Testis (tissue), 2 donors: ENCODE measurements at regions not wholly inside any gene's neighbourhood (a gene's known extent, or its start where the extent isn't known, plus 50 kb on each side); places are given as distances from the start of the nearest gene placed in this dataset.

Experiments used
- DNase-seq: peaks from one replicate; pipeline ENCODE4 v3.0.0-alpha.2; 2019
- H3K27ac ChIP-seq, 2 donors: fragments of 200-600 bp; sonication (generic); one replicate each; pipeline ENCODE4 v1.5.1; 2019
- H3K27me3 ChIP-seq: fragments of 200-600 bp; sonication (generic); one replicate; pipeline ENCODE4 v1.5.1; 2019
- H3K36me3 ChIP-seq: fragments of 200-600 bp; sonication (generic); one replicate; pipeline ENCODE4 v1.5.1; 2017; ENCODE audit warnings: low read depth; ENCODE audit errors: missing control alignments
- H3K4me1 ChIP-seq: fragments of 200-600 bp; sonication (generic); one replicate; pipeline ENCODE4 v1.5.1; 2019
- H3K4me3 ChIP-seq, 2 donors: fragments of 200-600 bp; sonication (generic); one replicate each; pipeline ENCODE4 v1.5.1; 2017 to 2019
- H3K9me3 ChIP-seq: fragments of 200-600 bp; sonication (generic); one replicate; pipeline ENCODE4 v1.5.1; 2017
- POLR2A ChIP-seq: fragments of 450-650 bp; IDR thresholded peaks from one replicate; pipeline ENCODE4 v1.6.1; 2017; ENCODE audit warnings: antibody characterized with exemption, mild to moderate bottlenecking, moderate library complexity
- WGBS, 2 donors: methylation state at CpG; one replicate each; pipeline ENCODE4 v1.1.5; 2018; 5-methylcytosine and 5-hydroxymethylcytosine counted together
- intact Hi-C: fragments of 100-400 bp; cut with DNase I; formaldehyde crosslinking; loops from one replicate; pipeline ENCODE4 v1.15.1; 2023; ENCODE audit warnings: low total_unique reads
- TF ChIP-seq, protein P1 (sequence below), 3 experiments: fragments of 450-650 bp in 2 of 3; fragments of 200-600 bp in 1 of 3; sonication (generic) in 1 of 3; IDR thresholded peaks; one replicate each; pipeline ENCODE4 v1.5.1; 2016 to 2019; ENCODE audit warnings: antibody characterized with exemption in 3 of 3, mild to moderate bottlenecking in 2 of 3, moderate library complexity in 1 of 3

DNA sequence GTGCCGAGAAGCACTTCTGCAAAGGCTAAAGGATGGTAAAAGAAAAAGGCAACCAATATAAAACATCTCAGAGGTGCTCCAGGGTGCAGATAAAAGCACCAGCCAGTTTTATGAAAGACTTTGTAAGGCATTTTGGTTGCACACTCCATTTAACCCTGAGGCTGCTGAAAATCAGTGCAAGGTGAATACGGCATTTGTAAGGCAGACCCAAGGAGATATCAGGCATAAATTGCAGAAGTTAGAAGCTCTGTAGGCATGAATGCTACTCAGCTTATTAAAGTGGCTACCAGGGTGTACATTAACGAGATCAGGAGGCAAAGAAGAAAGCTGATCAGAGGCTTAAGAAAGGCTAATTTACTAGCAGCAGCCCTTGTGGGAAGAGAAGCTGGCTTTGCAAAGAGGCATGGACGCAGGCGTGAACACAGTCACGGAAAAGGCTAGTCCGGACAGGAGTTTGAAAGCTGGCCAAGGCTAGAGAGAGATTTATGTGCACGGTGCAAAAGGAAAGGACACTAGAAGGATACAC is 99.6 kb downstream of the ZNF429 start:
- H3K27me3 ChIP-seq: no peaks in the 10 kb centered on the region
- H3K9me3 ChIP-seq: no peaks in the 10 kb centered on the region
- H3K36me3 ChIP-seq: no peaks in the 10 kb centered on the region
- intact Hi-C loops: no loop called here
- H3K27ac ChIP-seq: peak overlapping the region; percentile 77 to 79
- H3K4me3 ChIP-seq: peak overlapping the region in 1 of 2 donors; percentile 11
- DNase-seq: no peak
- H3K4me1 ChIP-seq: peaks cover 33% of the 10 kb centered on the region
- TF ChIP-seq, protein P1, sequence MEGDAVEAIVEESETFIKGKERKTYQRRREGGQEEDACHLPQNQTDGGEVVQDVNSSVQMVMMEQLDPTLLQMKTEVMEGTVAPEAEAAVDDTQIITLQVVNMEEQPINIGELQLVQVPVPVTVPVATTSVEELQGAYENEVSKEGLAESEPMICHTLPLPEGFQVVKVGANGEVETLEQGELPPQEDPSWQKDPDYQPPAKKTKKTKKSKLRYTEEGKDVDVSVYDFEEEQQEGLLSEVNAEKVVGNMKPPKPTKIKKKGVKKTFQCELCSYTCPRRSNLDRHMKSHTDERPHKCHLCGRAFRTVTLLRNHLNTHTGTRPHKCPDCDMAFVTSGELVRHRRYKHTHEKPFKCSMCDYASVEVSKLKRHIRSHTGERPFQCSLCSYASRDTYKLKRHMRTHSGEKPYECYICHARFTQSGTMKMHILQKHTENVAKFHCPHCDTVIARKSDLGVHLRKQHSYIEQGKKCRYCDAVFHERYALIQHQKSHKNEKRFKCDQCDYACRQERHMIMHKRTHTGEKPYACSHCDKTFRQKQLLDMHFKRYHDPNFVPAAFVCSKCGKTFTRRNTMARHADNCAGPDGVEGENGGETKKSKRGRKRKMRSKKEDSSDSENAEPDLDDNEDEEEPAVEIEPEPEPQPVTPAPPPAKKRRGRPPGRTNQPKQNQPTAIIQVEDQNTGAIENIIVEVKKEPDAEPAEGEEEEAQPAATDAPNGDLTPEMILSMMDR (IDR thresholded peaks at IDR 0.05): no peak
- TF ChIP-seq POLR2A: no peak
- WGBS, 2 donors: 13 to 35% methylated on average over 8 of the region's 8 CpGs
